ENCODE measurements at regions not wholly inside any gene's neighbourhood (a gene's known extent, or its start where the extent isn't known, plus 50 kb on each side); places are given as distances from the start of the nearest gene placed in this dataset.

- TF ChIP-seq, protein P1, sequence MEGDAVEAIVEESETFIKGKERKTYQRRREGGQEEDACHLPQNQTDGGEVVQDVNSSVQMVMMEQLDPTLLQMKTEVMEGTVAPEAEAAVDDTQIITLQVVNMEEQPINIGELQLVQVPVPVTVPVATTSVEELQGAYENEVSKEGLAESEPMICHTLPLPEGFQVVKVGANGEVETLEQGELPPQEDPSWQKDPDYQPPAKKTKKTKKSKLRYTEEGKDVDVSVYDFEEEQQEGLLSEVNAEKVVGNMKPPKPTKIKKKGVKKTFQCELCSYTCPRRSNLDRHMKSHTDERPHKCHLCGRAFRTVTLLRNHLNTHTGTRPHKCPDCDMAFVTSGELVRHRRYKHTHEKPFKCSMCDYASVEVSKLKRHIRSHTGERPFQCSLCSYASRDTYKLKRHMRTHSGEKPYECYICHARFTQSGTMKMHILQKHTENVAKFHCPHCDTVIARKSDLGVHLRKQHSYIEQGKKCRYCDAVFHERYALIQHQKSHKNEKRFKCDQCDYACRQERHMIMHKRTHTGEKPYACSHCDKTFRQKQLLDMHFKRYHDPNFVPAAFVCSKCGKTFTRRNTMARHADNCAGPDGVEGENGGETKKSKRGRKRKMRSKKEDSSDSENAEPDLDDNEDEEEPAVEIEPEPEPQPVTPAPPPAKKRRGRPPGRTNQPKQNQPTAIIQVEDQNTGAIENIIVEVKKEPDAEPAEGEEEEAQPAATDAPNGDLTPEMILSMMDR (conservative IDR thresholded peaks at IDR 0.05; ENCODE audit: low read depth, low read length) = no peak
- no peak for TF ChIP-seq EZH2 (IDR thresholded peaks at IDR 0.05; ENCODE audit: borderline replicate concordance, low read depth, low read length, poor library complexity, severe bottlenecking)
Measured at GRCh38 chr1:81179242-81179641, 621.5 kb upstream of the ADGRL2 start.

Data from A673 (cell line).